ENCODE measurements at regions not wholly inside any gene's neighbourhood (a gene's known extent, or its start where the extent isn't known, plus 50 kb on each side); places are given as distances from the start of the nearest gene placed in this dataset.
"Not testable (repeated sequence)": the region's sequence is repeated elsewhere in the genome, so short reads cannot be mapped to it uniquely, and the experiment has no call there.

GRCh38 chr3:26024206-26024605, 234.3 kb downstream of the OXSM start:
- TF ChIP-seq POLR2AphosphoS5 (IDR thresholded peaks at IDR 0.05); RAD21 (conservative IDR thresholded peaks at IDR 0.05); EP300 (conservative IDR thresholded peaks at IDR 0.05; ENCODE audit: poor library complexity, severe bottlenecking); CTCF (IDR thresholded peaks at IDR 0.05; ENCODE audit: poor library complexity, severe bottlenecking); EZH2 (IDR thresholded peaks at IDR 0.05; ENCODE audit: borderline replicate concordance, insufficient read depth, low read length, poor library complexity, severe bottlenecking); TAF1 (IDR thresholded peaks at IDR 0.05; ENCODE audit: low read depth); MXI1 (conservative IDR thresholded peaks at IDR 0.05; ENCODE audit: poor library complexity, severe bottlenecking): not testable (repeated sequence)

All from neural cell (in vitro differentiated cells).